Kidney epithelial cell (primary cell): ENCODE measurements at regions not wholly inside any gene's neighbourhood (a gene's known extent, or its start where the extent isn't known, plus 50 kb on each side); places are given as distances from the start of the nearest gene placed in this dataset.
A peak's percentile ranks its signal among the peaks of the same experiment; 100 is the strongest.

Experiments
- DNase-seq: peaks from one replicate; pipeline ENCODE4 v3.0.0-alpha.2; 2010; ENCODE audit warnings: low read depth
- H3K27me3 ChIP-seq: 2 replicates; pipeline ENCODE4 v1.6.0; 2011; ENCODE audit warnings: low read length; ENCODE audit not compliant: control insufficient read depth, insufficient read depth
- H3K36me3 ChIP-seq: 2 replicates; pipeline ENCODE4 v1.5.1; 2011; ENCODE audit warnings: low read length; ENCODE audit not compliant: control insufficient read depth, insufficient read depth
- H3K4me3 ChIP-seq: 2 replicates; pipeline ENCODE4 v1.5.1; 2011; ENCODE audit warnings: low read depth, mild to moderate bottlenecking, control low read depth, low read length
- CTCF ChIP-seq: IDR thresholded peaks from 2 replicates; pipeline ENCODE4 v1.5.1; 2011; ENCODE audit warnings: mild to moderate bottlenecking, moderate library complexity, low read length, control low read depth, inconsistent platforms; ENCODE audit not compliant: insufficient read depth, poor library complexity, severe bottlenecking

DNA sequence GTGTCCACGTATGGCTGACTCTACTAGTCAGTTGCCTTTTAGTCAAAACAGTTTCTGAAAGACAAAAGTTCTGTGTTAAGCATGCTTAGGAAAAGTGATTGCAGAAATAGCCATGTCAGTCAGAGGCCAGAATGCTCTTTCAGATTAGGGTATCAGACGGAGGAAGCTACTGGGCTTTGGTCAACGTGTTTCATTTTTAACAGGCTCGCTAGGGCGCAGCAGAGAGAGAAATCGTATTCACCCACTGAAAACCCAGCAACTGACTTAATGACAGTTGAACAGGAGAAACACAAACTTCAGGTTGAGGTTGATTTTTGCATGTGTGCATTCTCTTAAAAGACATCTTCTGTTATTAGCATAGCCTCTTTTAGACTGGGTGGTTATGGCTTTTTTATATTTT, 322.6 kb upstream of the KIAA1217 start:
- no peak for DNase-seq
- TF ChIP-seq CTCF: no peak
- Histone ChIP-seq H3K27me3 (no peaks in the 10 kb centered on the region), H3K4me3 (no peak overlapping the region), H3K36me3 (no peaks in the 10 kb centered on the region)

GRCh38 chr10:23891301-23891700, 317.6 kb upstream of the KIAA1217 start:
- no peak for DNase-seq

DNA sequence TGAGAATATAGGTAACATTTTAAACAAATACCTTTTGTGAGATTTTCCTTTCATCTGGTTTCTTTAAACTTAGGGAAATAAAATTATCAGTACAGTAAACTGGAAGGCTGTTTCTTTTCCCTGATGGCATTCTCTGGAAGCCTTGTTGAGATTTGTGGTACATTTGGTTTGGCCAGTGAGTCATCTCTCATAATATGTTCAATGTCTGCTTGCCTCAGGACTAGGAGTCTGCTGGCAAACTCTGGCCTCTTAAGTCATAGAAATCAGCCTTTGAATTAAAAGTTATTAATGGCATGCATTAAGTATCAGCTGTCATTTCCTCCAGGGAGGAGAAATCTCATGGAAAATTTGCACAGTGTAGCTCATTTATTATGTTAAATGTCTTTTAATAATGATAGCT, 316.6 kb upstream of the KIAA1217 start:
- TF ChIP-seq CTCF: no peak
- no peak overlapping the region for H3K4me3 ChIP-seq
- no peaks in the 10 kb centered on the region for H3K27me3 ChIP-seq
- no peaks in the 10 kb centered on the region for H3K36me3 ChIP-seq
- peak; percentile 16 for DNase-seq

More at GRCh38 chr10:23891301-23891700, 317.6 kb upstream of the KIAA1217 start:
- Histone ChIP-seq H3K36me3 (no peaks in the 10 kb centered on the region), H3K27me3 (no peaks in the 10 kb centered on the region), H3K4me3 (no peak overlapping the region)
- TF ChIP-seq CTCF: no peak

DNA sequence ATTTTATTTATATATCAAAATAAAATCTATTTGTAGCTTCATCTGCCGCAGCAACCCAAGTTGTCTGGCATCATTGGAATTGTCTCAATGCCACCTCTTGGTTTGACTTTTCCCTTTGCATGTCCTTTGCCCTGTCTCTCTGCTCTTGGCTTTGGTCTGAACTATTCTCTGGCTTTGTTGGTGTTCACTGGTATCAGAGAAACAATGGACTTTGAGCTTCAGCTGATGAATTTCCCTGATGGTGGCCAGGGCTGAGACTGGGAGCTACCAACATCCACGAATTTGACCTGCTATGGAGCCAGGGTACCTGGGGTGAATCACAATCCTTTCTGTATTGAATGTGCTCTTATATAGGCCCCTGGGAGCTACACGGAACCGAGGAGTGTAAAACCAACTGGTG, 311.7 kb upstream of the KIAA1217 start:
- DNase-seq: no peak
- H3K4me3 ChIP-seq: no peak overlapping the region
- TF ChIP-seq CTCF: no peak
- H3K27me3 ChIP-seq: no peaks in the 10 kb centered on the region
- H3K36me3 ChIP-seq: no peaks in the 10 kb centered on the region

GRCh38 chr10:23897861-23898260, 311.1 kb upstream of the KIAA1217 start:
- no peak overlapping the region for H3K4me3 ChIP-seq
- TF ChIP-seq CTCF: no peak
- no peaks in the 10 kb centered on the region for H3K27me3 ChIP-seq
- H3K36me3 ChIP-seq: no peaks in the 10 kb centered on the region
- DNase-seq: no peak

GRCh38 chr10:23899166-23899565, 309.8 kb upstream of the KIAA1217 start:
- DNase-seq: no peak
- no peak for TF ChIP-seq CTCF
- no peaks in the 10 kb centered on the region for H3K36me3 ChIP-seq
- H3K27me3 ChIP-seq: no peaks in the 10 kb centered on the region
- H3K4me3 ChIP-seq: no peak overlapping the region
